HG02884 (cell line): ENCODE measurements at regions not wholly inside any gene's neighbourhood (a gene's known extent, or its start where the extent isn't known, plus 50 kb on each side); places are given as distances from the start of the nearest gene placed in this dataset.
"Not testable (repeated sequence)": the region's sequence is repeated elsewhere in the genome, so short reads cannot be mapped to it uniquely, and the experiment has no call there.

Source experiments
- ATAC-seq: cut with Tn5 transposase; IDR thresholded peaks from one replicate; pipeline ENCODE4 v1.9.1; 2021; ENCODE audit warnings: mild to moderate bottlenecking, moderate library complexity; ENCODE audit not compliant: unreplicated experiment

DNA sequence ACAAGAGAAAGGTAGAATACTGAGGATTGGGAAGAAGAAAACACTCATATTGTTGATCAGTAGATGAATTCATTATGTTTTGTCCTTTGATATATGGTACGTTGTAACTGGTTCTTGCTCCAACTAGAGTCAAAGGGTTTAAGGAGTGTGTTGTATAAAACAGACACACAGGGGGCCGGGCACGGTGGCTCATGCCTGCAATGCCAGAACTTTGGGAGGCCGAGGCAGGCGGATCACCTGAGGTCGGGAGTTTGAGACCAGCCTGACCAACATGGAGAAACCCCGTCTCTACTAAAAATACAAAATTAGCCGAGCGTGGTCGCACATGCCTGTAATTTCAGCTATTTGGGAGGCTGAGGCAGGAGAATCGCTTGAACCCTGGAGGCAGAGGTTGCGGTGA, 1624.0 kb upstream of the AGA start:
- ATAC-seq: not testable (repeated sequence)

DNA sequence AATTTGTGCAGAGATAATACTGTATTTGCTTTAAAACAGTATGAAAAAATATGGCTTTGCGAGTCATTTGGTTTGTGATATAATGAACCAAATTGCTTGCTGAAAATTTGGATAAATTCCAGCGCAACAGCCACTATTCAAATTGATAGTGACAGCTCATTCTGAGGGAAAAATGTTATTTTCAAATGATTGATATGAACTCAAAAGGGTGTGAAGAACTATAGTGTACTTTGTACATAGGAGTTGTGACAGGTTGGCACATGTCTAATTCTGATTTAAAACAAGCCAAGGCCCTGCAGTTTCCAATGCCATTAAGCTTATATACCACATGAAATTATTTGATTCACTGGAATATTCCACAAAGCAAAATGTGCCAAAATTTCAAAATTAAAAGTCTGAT, 1628.9 kb upstream of the AGA start:
- ATAC-seq: no peak

GRCh38 chr4:179076865-179077264, 1634.6 kb upstream of the AGA start:
- no peak for ATAC-seq

DNA sequence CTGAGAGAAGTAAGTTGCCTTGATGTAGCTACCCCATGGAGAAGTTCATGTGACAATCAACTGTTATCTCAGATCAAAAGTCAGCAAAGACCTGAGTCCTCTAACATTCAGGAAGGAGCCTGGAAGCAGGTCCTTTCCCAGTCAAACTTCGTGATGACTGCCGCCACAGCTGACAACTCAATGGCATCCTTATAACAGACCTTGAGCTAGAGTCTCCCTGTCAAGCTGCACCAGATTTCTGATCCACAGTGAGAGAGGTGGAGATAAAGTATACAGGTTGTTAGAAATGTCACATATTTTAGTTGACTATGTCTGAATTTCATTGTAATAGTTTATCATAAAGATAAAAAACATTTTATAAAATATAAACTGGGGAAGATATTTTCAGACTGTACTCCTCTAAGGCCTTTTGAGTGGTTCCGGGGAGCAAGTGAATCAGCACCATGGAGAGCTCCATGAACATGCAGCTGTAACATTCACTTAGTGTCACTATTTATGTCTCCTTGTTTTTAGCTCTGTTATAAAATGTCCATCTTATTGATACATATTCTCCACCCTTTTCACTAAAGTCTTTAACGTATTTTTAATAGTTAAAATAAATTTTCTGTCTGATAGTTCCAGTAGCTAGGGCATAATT, 1653.5 kb upstream of the AGA start:
- no peak for ATAC-seq

DNA sequence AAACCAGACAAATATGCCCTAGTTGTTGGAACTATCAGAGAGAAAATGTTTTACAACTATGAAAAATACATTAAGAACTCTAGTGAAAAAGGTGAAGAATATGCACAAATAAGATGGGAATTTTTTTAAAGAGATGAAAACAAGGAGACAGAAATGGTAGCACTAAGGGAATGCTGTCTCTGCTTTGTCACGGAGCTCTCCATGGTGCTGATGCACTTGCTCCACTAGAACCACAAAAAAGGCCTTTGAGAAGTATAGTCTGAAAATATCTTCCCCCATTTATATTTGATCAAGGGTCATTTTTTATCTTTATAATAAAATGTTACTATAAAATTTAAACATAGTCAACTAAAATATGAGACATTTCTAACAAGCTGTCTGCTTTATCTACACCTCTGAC, 1655.5 kb upstream of the AGA start:
- ATAC-seq: no peak

DNA sequence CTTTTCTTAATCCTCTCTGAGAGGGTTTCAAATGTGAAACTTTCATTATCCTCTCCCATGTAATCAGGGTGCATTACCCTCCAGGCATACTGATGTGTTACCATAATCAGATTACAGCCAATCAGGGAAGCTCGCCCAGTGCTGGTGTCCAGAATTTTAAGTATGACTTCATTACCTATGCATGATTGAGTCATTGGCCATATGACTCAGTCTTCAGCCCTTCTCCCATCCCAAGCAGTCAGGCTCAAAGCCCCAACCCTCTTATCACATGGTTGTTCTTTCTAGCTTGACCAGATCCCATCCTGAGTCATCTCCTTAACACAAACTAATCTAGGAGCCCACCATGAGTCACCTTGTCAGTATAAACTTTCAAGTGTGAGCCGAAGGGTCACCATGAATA, 1668.1 kb upstream of the AGA start:
- ATAC-seq: no peak

DNA sequence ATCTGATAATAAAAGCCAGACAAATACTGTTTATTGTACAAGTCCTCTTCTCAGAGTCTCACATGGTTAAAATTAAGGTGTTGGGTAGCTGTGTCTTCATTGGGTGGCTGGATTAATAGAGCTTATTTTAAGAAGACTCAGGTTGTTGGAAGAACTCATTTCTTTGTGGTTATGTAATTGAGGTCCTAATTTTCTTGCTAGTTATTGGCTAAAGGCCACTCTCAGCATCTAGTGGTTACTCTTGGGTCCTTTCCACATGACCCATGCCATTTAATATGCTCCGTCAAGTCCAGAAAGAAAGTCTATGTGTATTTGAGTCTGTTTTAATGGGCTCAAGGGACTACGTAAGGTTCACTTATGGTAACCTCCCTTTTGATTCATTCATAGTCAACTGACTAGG, 1668.6 kb upstream of the AGA start:
- no peak for ATAC-seq

- no peak for ATAC-seq
Observed at GRCh38 chr4:179112441-179113170, 1670.4 kb upstream of the AGA start.

DNA sequence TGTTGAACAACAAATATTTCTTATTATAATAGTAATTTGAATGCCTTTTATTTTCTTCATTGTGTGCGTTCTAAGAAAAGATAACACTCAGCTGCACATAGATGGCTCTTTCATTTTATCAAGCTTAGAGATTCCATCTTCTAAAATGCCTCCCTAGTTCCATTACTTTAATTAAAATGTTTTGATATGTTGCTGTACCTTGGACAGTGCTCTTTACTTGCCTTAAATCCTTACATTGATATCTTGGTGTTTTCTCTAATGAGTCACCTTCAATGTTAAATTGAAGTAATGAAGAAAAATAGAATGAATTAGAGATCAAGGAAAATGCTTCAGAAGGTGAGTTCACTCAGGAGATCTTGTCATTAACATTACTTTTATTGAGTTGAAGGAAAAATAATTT, 1672.4 kb upstream of the AGA start:
- ATAC-seq: no peak

GRCh38 chr4:179116011-179116410, 1673.8 kb upstream of the AGA start:
- ATAC-seq: no peak

DNA sequence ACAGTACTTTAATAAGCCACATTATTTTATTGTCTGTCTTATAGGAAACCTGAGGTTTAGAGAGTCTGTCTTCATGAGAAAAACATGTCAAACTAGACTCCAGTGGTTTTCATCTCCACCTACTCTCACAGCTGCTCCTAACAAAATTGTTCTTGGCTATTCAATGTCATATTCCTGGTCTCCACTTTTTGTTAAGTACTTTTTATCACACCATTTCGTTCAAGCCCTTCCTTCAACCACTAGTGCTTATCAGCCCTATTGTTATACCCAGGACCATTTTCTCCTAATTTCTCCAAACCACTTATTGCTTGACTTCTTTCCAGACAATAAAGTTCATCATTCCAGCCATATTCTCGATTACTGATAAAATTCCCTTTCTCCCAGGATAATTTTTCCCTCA, 1674.3 kb upstream of the AGA start:
- no peak for ATAC-seq

DNA sequence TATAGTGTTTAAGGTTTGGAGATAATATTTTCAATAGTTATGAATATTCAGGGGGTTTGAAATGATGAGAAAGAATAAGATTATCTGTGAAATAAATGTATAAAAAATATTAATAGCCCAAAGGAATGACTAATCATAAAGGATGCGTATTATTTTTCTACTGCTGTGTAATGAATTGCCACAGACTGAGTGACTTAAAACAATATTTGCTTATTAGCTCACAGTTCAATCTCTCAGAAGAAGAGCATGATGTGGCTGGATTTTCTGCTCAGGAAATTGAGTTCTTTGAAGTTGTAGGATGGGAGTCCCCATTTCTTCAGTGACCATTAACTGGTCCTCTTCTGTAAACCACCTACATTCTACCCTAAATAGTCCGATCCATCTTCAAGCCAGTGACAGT, 1680.8 kb upstream of the AGA start:
- ATAC-seq: no peak

- ATAC-seq: no peak
Observed at GRCh38 chr4:179124419-179124818, 1682.2 kb upstream of the AGA start.

DNA sequence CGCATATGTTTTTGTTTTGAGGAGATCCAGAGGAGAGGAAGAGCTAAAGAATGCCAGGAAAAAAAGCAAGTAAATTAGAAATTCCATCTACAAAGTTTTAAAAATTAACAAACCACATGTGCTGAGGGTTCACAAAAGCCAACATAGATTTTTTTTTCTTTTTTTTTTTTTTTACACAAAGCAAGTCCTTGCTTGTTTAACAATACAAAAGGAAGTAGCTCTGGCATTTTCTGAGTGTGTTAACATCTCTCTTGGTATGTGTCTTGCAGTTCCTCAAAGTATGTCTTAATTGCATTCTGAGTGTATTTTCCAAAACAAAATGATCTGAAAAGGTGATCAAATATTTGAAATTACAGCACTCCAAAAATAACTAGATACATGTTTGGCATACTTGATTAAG, 1682.7 kb upstream of the AGA start:
- ATAC-seq: no peak

DNA sequence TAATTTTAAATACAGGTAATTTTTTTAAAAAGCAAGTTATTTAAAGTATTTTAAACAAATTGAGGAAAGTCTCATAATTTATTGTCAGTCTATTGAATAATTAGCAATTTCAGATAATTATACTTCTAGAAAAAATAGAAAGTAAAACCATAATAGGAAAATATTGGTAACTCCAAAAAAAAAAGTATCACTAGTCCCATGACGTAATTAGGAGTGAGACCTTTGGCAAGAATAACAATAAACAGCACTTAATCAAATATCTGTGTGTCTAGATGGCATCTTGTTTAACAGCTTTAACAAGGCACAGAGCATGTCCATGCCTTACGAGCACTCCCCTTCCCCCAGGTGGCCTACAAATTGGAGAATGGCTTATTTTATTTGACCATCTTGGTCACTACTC, 1683.6 kb upstream of the AGA start:
- ATAC-seq: no peak

- no peak for ATAC-seq
Observed at GRCh38 chr4:179128299-179128698, 1686.1 kb upstream of the AGA start.

- no peak for ATAC-seq
Observed at GRCh38 chr4:179130122-179130714, 1688.0 kb upstream of the AGA start.

DNA sequence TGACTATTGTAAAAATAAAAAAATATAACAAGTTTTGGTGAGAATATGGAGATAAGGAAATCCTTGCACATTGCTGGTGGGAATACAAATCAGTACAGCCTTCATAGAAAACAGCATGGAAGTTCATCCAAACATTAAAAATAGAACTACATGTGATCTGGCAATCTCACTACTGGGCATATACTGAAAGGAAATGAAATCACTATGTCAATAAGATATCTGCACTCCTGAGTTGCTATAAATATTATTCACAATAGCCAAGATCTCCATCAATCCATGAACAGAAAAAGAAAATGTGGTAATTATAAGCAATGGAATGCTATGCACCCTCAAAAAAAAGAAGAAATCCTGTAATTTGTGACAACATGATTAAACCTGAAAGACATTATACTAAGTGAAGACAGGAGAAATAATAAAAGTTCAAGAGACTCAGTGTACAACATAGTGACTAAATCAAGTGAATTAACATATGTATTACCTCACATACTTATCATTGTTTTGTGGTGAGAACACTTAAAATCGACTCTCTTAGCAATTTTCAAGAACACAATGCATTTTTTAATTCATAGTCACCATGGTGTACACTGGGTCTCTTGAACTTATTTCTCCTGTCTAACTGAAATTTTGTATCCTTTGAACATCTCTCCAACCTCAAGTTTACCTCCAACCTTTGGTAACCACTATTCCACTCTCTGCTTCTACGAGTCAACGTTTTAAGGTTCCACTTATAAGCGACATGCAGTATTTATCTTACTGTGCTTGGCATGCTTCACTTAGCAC, 1703.7 kb upstream of the AGA start:
- ATAC-seq: no peak

- ATAC-seq: no peak
Observed at GRCh38 chr4:179151770-179152169, 1709.5 kb upstream of the AGA start.

GRCh38 chr4:179163147-179163546, 1720.9 kb upstream of the AGA start:
- no peak for ATAC-seq

GRCh38 chr4:179164267-179164999, 1722.2 kb upstream of the AGA start:
- no peak for ATAC-seq
